ENCODE measurements at regions not wholly inside any gene's neighbourhood (a gene's known extent, or its start where the extent isn't known, plus 50 kb on each side); places are given as distances from the start of the nearest gene placed in this dataset.

DNA sequence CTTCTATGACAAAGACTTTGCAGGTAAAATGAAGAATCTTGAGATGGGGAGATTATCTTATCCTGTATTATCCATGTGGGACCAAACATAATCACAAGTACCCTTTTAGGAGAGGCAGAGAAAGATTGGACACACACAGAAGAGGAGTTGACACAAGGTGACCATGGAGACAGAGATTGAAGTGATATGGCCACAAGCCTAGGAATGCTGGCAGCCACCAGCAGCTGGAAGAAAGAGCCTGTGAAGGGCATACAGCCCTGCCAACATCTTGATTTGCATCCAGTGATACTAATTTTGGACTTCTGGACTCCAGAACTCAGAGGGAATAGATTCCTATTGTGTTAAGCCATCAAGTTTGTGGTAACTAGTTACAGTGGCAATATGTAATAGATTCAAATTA is 78.1 kb downstream of the RPS29 start:
- TF ChIP-seq, protein P1, sequence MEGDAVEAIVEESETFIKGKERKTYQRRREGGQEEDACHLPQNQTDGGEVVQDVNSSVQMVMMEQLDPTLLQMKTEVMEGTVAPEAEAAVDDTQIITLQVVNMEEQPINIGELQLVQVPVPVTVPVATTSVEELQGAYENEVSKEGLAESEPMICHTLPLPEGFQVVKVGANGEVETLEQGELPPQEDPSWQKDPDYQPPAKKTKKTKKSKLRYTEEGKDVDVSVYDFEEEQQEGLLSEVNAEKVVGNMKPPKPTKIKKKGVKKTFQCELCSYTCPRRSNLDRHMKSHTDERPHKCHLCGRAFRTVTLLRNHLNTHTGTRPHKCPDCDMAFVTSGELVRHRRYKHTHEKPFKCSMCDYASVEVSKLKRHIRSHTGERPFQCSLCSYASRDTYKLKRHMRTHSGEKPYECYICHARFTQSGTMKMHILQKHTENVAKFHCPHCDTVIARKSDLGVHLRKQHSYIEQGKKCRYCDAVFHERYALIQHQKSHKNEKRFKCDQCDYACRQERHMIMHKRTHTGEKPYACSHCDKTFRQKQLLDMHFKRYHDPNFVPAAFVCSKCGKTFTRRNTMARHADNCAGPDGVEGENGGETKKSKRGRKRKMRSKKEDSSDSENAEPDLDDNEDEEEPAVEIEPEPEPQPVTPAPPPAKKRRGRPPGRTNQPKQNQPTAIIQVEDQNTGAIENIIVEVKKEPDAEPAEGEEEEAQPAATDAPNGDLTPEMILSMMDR (IDR thresholded peaks at IDR 0.05 in 4 of 5, conservative IDR thresholded peaks at IDR 0.05 in 1 of 5), result no peak
- TF ChIP-seq POLR2A (IDR thresholded peaks at IDR 0.05), result no peak

All from gastrocnemius medialis (tissue), 4 donors.